ENCODE measurements at regions not wholly inside any gene's neighbourhood (a gene's known extent, or its start where the extent isn't known, plus 50 kb on each side); places are given as distances from the start of the nearest gene placed in this dataset.

- H3K4me3 ChIP-seq (ENCODE audit: low read depth, low read length) = no peak overlapping the region
- TF ChIP-seq MAX (IDR thresholded peaks at IDR 0.05; ENCODE audit: low read depth, low read length) (no peak), POLR2A (IDR thresholded peaks at IDR 0.05; ENCODE audit: extremely low read depth, insufficient read length) (no peak), MYC (IDR thresholded peaks at IDR 0.05; ENCODE audit: low read depth, low read length) (no peak)
- TF ChIP-seq, protein P1, sequence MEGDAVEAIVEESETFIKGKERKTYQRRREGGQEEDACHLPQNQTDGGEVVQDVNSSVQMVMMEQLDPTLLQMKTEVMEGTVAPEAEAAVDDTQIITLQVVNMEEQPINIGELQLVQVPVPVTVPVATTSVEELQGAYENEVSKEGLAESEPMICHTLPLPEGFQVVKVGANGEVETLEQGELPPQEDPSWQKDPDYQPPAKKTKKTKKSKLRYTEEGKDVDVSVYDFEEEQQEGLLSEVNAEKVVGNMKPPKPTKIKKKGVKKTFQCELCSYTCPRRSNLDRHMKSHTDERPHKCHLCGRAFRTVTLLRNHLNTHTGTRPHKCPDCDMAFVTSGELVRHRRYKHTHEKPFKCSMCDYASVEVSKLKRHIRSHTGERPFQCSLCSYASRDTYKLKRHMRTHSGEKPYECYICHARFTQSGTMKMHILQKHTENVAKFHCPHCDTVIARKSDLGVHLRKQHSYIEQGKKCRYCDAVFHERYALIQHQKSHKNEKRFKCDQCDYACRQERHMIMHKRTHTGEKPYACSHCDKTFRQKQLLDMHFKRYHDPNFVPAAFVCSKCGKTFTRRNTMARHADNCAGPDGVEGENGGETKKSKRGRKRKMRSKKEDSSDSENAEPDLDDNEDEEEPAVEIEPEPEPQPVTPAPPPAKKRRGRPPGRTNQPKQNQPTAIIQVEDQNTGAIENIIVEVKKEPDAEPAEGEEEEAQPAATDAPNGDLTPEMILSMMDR (IDR thresholded peaks at IDR 0.05; ENCODE audit: low read depth, low read length) = no peak
These were observed 67.9 kb downstream of the TBX3 start for GRCh38 chr12:114616081-114616480.

GRCh38 chr12:114614040-114614439 lies 69.9 kb downstream of the TBX3 start:
- DNase-seq (ENCODE audit: low read depth) = no peak
- H3K4me3 ChIP-seq (ENCODE audit: low read depth, low read length) = no peak overlapping the region
- TF ChIP-seq MYC (IDR thresholded peaks at IDR 0.05; ENCODE audit: low read depth, low read length) (no peak), POLR2A (IDR thresholded peaks at IDR 0.05; ENCODE audit: extremely low read depth, insufficient read length) (no peak), MAX (IDR thresholded peaks at IDR 0.05; ENCODE audit: low read depth, low read length) (no peak)
- TF ChIP-seq, protein P1 (IDR thresholded peaks at IDR 0.05; ENCODE audit: low read depth, low read length) = no peak

More at GRCh38 chr12:114616081-114616480, 67.9 kb downstream of the TBX3 start:
- no peak for DNase-seq (ENCODE audit: low read depth)

DNA sequence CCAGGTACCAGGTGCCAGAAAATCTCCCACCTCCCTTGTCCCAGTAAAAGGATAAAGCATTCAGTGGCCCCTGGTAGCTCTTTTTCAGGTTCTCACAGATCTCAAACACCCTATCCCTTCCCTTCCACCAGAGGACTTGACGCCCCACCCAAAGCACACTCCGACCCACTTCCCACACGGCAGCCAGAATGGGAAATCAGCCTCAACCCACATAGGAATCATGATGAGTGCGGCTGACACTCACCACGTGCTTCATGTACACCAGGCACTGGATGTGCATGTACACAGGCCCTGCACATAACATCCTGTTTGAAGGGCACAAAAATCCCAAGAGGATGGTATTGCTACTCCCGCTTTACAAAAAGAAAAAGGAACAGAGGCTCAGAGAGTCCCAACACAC lies 71.9 kb downstream of the TBX3 start:
- TF ChIP-seq MAX (IDR thresholded peaks at IDR 0.05; ENCODE audit: low read depth, low read length) (no peak), POLR2A (IDR thresholded peaks at IDR 0.05; ENCODE audit: extremely low read depth, insufficient read length) (no peak), MYC (IDR thresholded peaks at IDR 0.05; ENCODE audit: low read depth, low read length) (no peak)
- TF ChIP-seq, protein P1 (IDR thresholded peaks at IDR 0.05; ENCODE audit: low read depth, low read length) = no peak
- H3K4me3 ChIP-seq (ENCODE audit: low read depth, low read length) = no peak overlapping the region
- no peak for DNase-seq (ENCODE audit: low read depth)

- H3K4me3 ChIP-seq (ENCODE audit: low read depth, low read length) = no peak overlapping the region
- TF ChIP-seq MYC (IDR thresholded peaks at IDR 0.05; ENCODE audit: low read depth, low read length) = no peak
- no peak for TF ChIP-seq MAX (IDR thresholded peaks at IDR 0.05; ENCODE audit: low read depth, low read length)
- TF ChIP-seq, protein P1 (IDR thresholded peaks at IDR 0.05; ENCODE audit: low read depth, low read length) = no peak
- TF ChIP-seq POLR2A (IDR thresholded peaks at IDR 0.05; ENCODE audit: extremely low read depth, insufficient read length) = no peak
- DNase-seq (ENCODE audit: low read depth) = no peak
These were observed 72.6 kb downstream of the TBX3 start for GRCh38 chr12:114611145-114612018.

GRCh38 chr12:114608509-114608908 lies 75.5 kb downstream of the TBX3 start:
- TF ChIP-seq MYC (IDR thresholded peaks at IDR 0.05; ENCODE audit: low read depth, low read length) (no peak), MAX (IDR thresholded peaks at IDR 0.05; ENCODE audit: low read depth, low read length) (no peak), POLR2A (IDR thresholded peaks at IDR 0.05; ENCODE audit: extremely low read depth, insufficient read length) (no peak)
- TF ChIP-seq, protein P1 (IDR thresholded peaks at IDR 0.05; ENCODE audit: low read depth, low read length) = no peak
- DNase-seq (ENCODE audit: low read depth) = no peak
- no peak overlapping the region for H3K4me3 ChIP-seq (ENCODE audit: low read depth, low read length)
